K562 (cell line): ENCODE measurements at regions not wholly inside any gene's neighbourhood (a gene's known extent, or its start where the extent isn't known, plus 50 kb on each side); places are given as distances from the start of the nearest gene placed in this dataset.

ENCODE experiments used
- ATAC-seq: fragments of 200-7000 bp; cut with Tn5 transposase; 3 replicates; pipeline ENCODE4 v1.9.1; 2020; ENCODE audit warnings: moderate library complexity
- BruUV-seq: library from RNA; stranded (reverse); fragments of 400-500 nt; replicated peaks from 2 replicates; lab custom pipeline; 2021; lab: Mats Ljungman, UMichigan
- CTCF ChIA-PET: fragments of 300-600 bp; formaldehyde crosslinking; extraction: SDS; loops from one replicate; lab custom pipeline; 2021; ENCODE audit warnings: low intra/inter-chr PET ratio; lab: Yijun Ruan, JAX
- POLR2A ChIA-PET: fragments of 300-600, 350-650 bp; sonication (Branson Sonifier 250); formaldehyde crosslinking; extraction: SDS; loops from one replicate; lab custom pipeline; 2021; ENCODE audit warnings: antibody characterized with exemption, inconsistent platforms; lab: Yijun Ruan, JAX
- DNase-seq, 4 experiments: peaks; one replicate each; pipeline versions ENCODE4 v3.0.0 to v3.0.0-alpha.2; 2011 to 2018; ENCODE audit warnings: low spot score in 3 of 4, mixed read lengths in 3 of 4; ENCODE audit errors: extremely low read depth in 1 of 4
- FAIRE-seq: peaks from 2 replicates; lab custom pipeline; 2011; peaks lifted over from hg19 to GRCh38; lab: Jason Lieb, UNC
- H2AFZ ChIP-seq: 2 replicates; pipeline ENCODE4 v1.6.0; 2011; ENCODE audit warnings: low read depth, low read length, control low read depth, inconsistent platforms
- H3K27ac ChIP-seq: fragments of 200-600 bp; 3 replicates; pipeline ENCODE4 v1.8.0; 2011; ENCODE audit warnings: low read depth, mild to moderate bottlenecking, control low read depth, inconsistent platforms, low read length, moderate library complexity, mixed read lengths; ENCODE audit errors: extremely low read depth
- H3K27me3 ChIP-seq, 2 experiments: fragments of 300-600 bp in 1 of 2; 2 replicates in 1 of 2; 3 replicates in 1 of 2; pipeline versions ENCODE4 v1.6.0 to v1.8.0; 2011; ENCODE audit warnings: inconsistent platforms in 2 of 2, low read length in 2 of 2, mild to moderate bottlenecking in 1 of 2, mixed read lengths in 1 of 2, moderate library complexity in 1 of 2; ENCODE audit not compliant: control insufficient read depth in 2 of 2, insufficient read depth in 2 of 2
- H3K36me3 ChIP-seq: fragments of 300-600 bp; 3 replicates; pipeline ENCODE4 v1.8.0; 2011; ENCODE audit warnings: mild to moderate bottlenecking, low read length, inconsistent platforms; ENCODE audit not compliant: control insufficient read depth, insufficient read depth
- H3K4me1 ChIP-seq, 2 experiments: fragments of 200-600 bp in 1 of 2; replicated peaks in 1 of 2; 2 replicates in 1 of 2; 3 replicates in 1 of 2; pipeline versions ENCODE4 v1.5.1 to v1.8.0; 2011; ENCODE audit warnings: inconsistent platforms in 2 of 2, low read length in 2 of 2, mild to moderate bottlenecking in 1 of 2, mixed read lengths in 1 of 2, moderate library complexity in 1 of 2; ENCODE audit not compliant: control insufficient read depth in 2 of 2, insufficient read depth in 2 of 2
- H3K4me2 ChIP-seq: 2 replicates; pipeline ENCODE4 v1.6.1; 2011; ENCODE audit warnings: low read length, control low read depth, inconsistent platforms, mixed read lengths; ENCODE audit not compliant: insufficient read depth
- H3K4me3 ChIP-seq: fragments of 200-600 bp; sonication (generic), shearing (Covaris generic); 2 replicates; pipeline ENCODE4 v1.5.1; 2016; ENCODE audit warnings: control low read depth, inconsistent platforms
- H3K79me2 ChIP-seq: fragments of 200-600 bp; 3 replicates; pipeline ENCODE4 v1.8.0; 2011; ENCODE audit warnings: low read length, inconsistent platforms; ENCODE audit not compliant: control insufficient read depth, insufficient read depth
- H3K9ac ChIP-seq, 2 experiments: 2 replicates each; pipeline versions ENCODE4 v1.6.0 to v1.6.1; 2011; ENCODE audit warnings: low read depth in 2 of 2, low read length in 2 of 2, control low read depth in 1 of 2, inconsistent platforms in 1 of 2, mild to moderate bottlenecking in 1 of 2, mixed read lengths in 1 of 2; ENCODE audit not compliant: insufficient read depth in 1 of 2
- H3K9me1 ChIP-seq: one replicate; pipeline ENCODE4 v1.6.0; 2011; ENCODE audit warnings: inconsistent platforms, mild to moderate bottlenecking, low read length, moderate library complexity; ENCODE audit not compliant: control insufficient read depth, insufficient read depth
- H3K9me3 ChIP-seq: replicated peaks from 2 replicates; pipeline ENCODE4 v1.5.1; 2011; ENCODE audit warnings: low read depth, low read length, inconsistent platforms; ENCODE audit not compliant: control insufficient read depth, insufficient read depth
- H4K20me1 ChIP-seq: replicated peaks from 2 replicates; pipeline ENCODE4 v1.6.1; 2011; ENCODE audit warnings: low read length, inconsistent platforms, mixed read lengths; ENCODE audit not compliant: control insufficient read depth, insufficient read depth
- BRD9 ChIP-seq: fragments of 450-650 bp; IDR thresholded peaks from 2 replicates; pipeline ENCODE4 v1.6.1; 2018; ENCODE audit warnings: low read depth; ENCODE audit not compliant: partially characterized antibody
- CEBPB ChIP-seq: fragments of 450-650 bp; IDR thresholded peaks from 2 replicates; pipeline ENCODE4 v1.6.1; 2016; ENCODE audit warnings: missing genetic modification characterization, missing compliant biosample characterization
- CEBPG ChIP-seq, 3 experiments: fragments of 200-800 bp in 1 of 3; sonication (Bioruptor generic) in 1 of 3; sonication (generic) in 1 of 3; formaldehyde crosslinking in 1 of 3; IDR thresholded peaks in 2 of 3; conservative IDR thresholded peaks in 1 of 3; 2 replicates each; pipeline versions ENCODE4 v1.6.1 to v1.8.0; 2016 to 2022; ENCODE audit warnings: missing compliant biosample characterization in 2 of 3, missing genetic modification characterization in 2 of 3, mild to moderate bottlenecking in 1 of 3, missing genetic modification reagents in 1 of 3
- ETV6 ChIP-seq, 3 experiments: fragments of 150-350 bp in 1 of 3; sonication (generic) in 1 of 3; formaldehyde crosslinking in 1 of 3; IDR thresholded peaks; 2 replicates each; pipeline versions ENCODE4 v1.6.1 to v1.8.0; 2014 to 2022; ENCODE audit warnings: borderline replicate concordance in 2 of 3, low read depth in 2 of 3, antibody characterized with exemption in 1 of 3, low read length in 1 of 3, mild to moderate bottlenecking in 1 of 3, missing genetic modification reagents in 1 of 3
- FOXA3 ChIP-seq, 2 experiments: fragments of 450-650 bp in 1 of 2; sonication (generic) in 1 of 2; formaldehyde crosslinking; IDR thresholded peaks in 1 of 2; conservative IDR thresholded peaks in 1 of 2; 2 replicates each; pipeline versions ENCODE4 v1.4.0 to v1.8.0; 2020 to 2022; ENCODE audit warnings: mild to moderate bottlenecking in 2 of 2, missing genetic modification reagents in 1 of 2
- MEIS2 ChIP-seq: fragments of 450-650 bp; IDR thresholded peaks from 2 replicates; pipeline ENCODE4 v1.6.1; 2014; ENCODE audit warnings: mild to moderate bottlenecking; ENCODE audit not compliant: partially characterized antibody
- NR2C1 ChIP-seq, 2 experiments: fragments of 450-650 bp; IDR thresholded peaks; 2 replicates each; pipeline ENCODE4 v1.6.1; 2017; ENCODE audit warnings: mild to moderate bottlenecking in 2 of 2, antibody characterized with exemption in 1 of 2, inconsistent platforms in 1 of 2, missing compliant biosample characterization in 1 of 2, missing genetic modification characterization in 1 of 2
- WGBS: fragments of 100-300 bp; shearing (Covaris generic); methylation state at CpG from one replicate; pipeline ENCODE4 v1.1.6; 2016; ENCODE audit warnings: low coverage, mixed read lengths; ENCODE audit not compliant: insufficient coverage; ENCODE audit errors: missing lambda C conversion rate; 5-methylcytosine and 5-hydroxymethylcytosine counted together
- in situ Hi-C: fragments of 300-500 bp; cut with MboI; formaldehyde crosslinking; loops from 4 replicates; pipeline ENCODE4 v1.15.0; 2018; ENCODE audit warnings: inconsistent platforms, mixed read lengths
- intact Hi-C: fragments of 100-400 bp; cut with micrococcal nuclease; formaldehyde crosslinking; loops from 2 replicates; pipeline ENCODE4 v1.14.2; 2022
- TF ChIP-seq, protein P1 (sequence below): fragments of 250-450 bp; sonication (Bioruptor Pico); IDR thresholded peaks from 2 replicates; pipeline ENCODE4 v1.5.0; 2021
- TF ChIP-seq, protein P2 (sequence below): fragments of 450-650 bp; formaldehyde crosslinking; conservative IDR thresholded peaks from 2 replicates; pipeline ENCODE4 v1.4.0; 2022; ENCODE audit warnings: mild to moderate bottlenecking, missing genetic modification characterization
- TF ChIP-seq, protein P3 (sequence below): IDR thresholded peaks from 2 replicates; pipeline ENCODE4 v1.6.1; 2011; ENCODE audit warnings: borderline replicate concordance, low read depth, mild to moderate bottlenecking, moderate library complexity, low read length; ENCODE audit not compliant: insufficient read depth, poor library complexity, severe bottlenecking

DNA sequence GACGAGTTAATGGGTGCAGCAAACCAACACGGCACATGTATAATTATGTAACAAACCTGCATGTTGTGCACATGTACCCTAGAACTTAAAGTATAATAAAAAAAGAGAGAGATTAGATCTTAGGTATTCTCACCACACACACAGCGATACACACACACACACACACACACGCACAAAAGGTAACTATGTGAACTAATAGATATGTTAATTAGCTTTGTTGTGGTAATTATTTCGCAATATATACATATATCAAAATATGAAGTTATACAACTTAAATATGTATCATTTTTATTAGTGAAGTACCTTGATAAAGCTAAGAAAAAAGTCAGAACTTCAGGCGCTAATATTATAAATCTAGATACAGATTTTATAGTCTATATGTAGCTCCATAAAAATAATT is 849.2 kb downstream of the IPMK start:
- no peaks in the 10 kb centered on the region for H3K36me3 ChIP-seq
- in situ Hi-C loops (no loop called here), intact Hi-C loops (no loop called here)
- H3K9me1 ChIP-seq = no peaks in the 10 kb centered on the region
- no peak overlapping the region for H3K9ac ChIP-seq
- DNase-seq (no peak), ATAC-seq (no peak), FAIRE-seq (no peak)
- no peaks in the 10 kb centered on the region for H4K20me1 ChIP-seq
- no peak overlapping the region for H2AFZ ChIP-seq
- no peak overlapping the region for H3K27ac ChIP-seq
- no TSS peak for BruUV-seq
- TF ChIP-seq MEIS2 = no peak
- TF ChIP-seq NR2C1 (IDR thresholded peaks at IDR 0.05) = no peak
- TF ChIP-seq NR2C1 (tag; IDR thresholded peaks at IDR 0.05) = no peak
- TF ChIP-seq CEBPB (tag) = peak; percentile 62; the same call in 1 of the 2 replicates
- TF ChIP-seq CEBPG (CRISPR knock-in tag; IDR thresholded peaks at IDR 0.05) = no peak
- TF ChIP-seq CEBPG (tag; conservative IDR thresholded peaks at IDR 0.05 in 1 of 2, IDR thresholded peaks at IDR 0.05 in 1 of 2) = peak in 1 of 2 experiments; percentile 83; a peak in 2 of 4 replicates
- no peaks in the 10 kb centered on the region for H3K9me3 ChIP-seq
- no peak overlapping the region for H3K4me3 ChIP-seq
- H3K27me3 ChIP-seq = no peaks in the 10 kb centered on the region
- WGBS = 0% methylated on average over 6 of the region's 6 CpGs
- CTCF ChIA-PET = no interaction called here
- no peaks in the 10 kb centered on the region for H3K4me1 ChIP-seq
- no peak overlapping the region for H3K4me2 ChIP-seq
- POLR2A ChIA-PET = no interaction called here
- no peaks in the 10 kb centered on the region for H3K79me2 ChIP-seq

DNA sequence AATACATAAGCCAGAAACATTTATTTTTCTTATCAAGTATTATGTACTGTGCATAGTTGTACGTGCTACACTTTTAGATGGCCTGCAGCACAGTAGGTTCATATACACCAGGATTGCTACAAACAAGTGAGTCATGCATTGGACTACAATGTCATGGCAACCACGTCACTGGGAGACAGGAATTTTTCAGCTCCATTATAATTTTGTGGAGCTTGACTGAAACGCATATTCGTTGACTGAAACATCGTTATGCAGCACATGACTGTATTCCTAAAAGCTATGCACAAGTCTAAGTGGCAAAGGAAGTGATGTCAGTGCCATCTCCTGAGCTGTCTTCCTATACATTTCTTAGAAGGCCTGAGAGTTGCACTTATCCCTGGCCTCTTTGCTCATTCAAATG is 871.8 kb downstream of the IPMK start:
- no peak for FAIRE-seq
- TF ChIP-seq, protein P1, sequence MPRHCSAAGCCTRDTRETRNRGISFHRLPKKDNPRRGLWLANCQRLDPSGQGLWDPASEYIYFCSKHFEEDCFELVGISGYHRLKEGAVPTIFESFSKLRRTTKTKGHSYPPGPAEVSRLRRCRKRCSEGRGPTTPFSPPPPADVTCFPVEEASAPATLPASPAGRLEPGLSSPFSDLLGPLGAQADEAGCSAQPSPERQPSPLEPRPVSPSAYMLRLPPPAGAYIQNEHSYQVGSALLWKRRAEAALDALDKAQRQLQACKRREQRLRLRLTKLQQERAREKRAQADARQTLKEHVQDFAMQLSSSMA = no peak
- TF ChIP-seq BRD9 (no peak), FOXA3 (CRISPR knock-in tag; conservative IDR thresholded peaks at IDR 0.05 in 1 of 2, IDR thresholded peaks at IDR 0.05 in 1 of 2) (no peak), ETV6 (IDR thresholded peaks at IDR 0.05; ENCODE audit: borderline replicate concordance in 1 of 2, low read depth in 2 of 2, low read length in 1 of 2) (no peak), ETV6 (CRISPR knock-in tag; IDR thresholded peaks at IDR 0.05; ENCODE audit: borderline replicate concordance) (no peak)
- TF ChIP-seq, protein P2, sequence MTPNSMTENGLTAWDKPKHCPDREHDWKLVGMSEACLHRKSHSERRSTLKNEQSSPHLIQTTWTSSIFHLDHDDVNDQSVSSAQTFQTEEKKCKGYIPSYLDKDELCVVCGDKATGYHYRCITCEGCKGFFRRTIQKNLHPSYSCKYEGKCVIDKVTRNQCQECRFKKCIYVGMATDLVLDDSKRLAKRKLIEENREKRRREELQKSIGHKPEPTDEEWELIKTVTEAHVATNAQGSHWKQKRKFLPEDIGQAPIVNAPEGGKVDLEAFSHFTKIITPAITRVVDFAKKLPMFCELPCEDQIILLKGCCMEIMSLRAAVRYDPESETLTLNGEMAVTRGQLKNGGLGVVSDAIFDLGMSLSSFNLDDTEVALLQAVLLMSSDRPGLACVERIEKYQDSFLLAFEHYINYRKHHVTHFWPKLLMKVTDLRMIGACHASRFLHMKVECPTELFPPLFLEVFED = no peak
- TF ChIP-seq, protein P3, sequence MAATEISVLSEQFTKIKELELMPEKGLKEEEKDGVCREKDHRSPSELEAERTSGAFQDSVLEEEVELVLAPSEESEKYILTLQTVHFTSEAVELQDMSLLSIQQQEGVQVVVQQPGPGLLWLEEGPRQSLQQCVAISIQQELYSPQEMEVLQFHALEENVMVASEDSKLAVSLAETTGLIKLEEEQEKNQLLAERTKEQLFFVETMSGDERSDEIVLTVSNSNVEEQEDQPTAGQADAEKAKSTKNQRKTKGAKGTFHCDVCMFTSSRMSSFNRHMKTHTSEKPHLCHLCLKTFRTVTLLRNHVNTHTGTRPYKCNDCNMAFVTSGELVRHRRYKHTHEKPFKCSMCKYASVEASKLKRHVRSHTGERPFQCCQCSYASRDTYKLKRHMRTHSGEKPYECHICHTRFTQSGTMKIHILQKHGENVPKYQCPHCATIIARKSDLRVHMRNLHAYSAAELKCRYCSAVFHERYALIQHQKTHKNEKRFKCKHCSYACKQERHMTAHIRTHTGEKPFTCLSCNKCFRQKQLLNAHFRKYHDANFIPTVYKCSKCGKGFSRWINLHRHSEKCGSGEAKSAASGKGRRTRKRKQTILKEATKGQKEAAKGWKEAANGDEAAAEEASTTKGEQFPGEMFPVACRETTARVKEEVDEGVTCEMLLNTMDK = no peak

More for the DNA sequence above, 871.8 kb downstream of the IPMK start:
- H3K9ac ChIP-seq = no peak overlapping the region
- ChIA-PET POLR2A (no interaction called here), CTCF (no interaction called here)
- H3K4me3 ChIP-seq = no peak overlapping the region
- no peak for ATAC-seq
- no peaks in the 10 kb centered on the region for H3K4me1 ChIP-seq
- no peak for DNase-seq
- H3K27ac ChIP-seq = no peak overlapping the region
- intact Hi-C loops = no loop called here
- no peaks in the 10 kb centered on the region for H3K36me3 ChIP-seq
- H3K4me2 ChIP-seq = no peak overlapping the region
- BruUV-seq = no TSS peak
- in situ Hi-C loops = no loop called here
- H3K79me2 ChIP-seq = no peaks in the 10 kb centered on the region
- H3K27me3 ChIP-seq = no peaks in the 10 kb centered on the region
- no peaks in the 10 kb centered on the region for H3K9me1 ChIP-seq
- under 1% methylated on average over 5 of the region's 5 CpGs for WGBS
- no peaks in the 10 kb centered on the region for H4K20me1 ChIP-seq
- H2AFZ ChIP-seq = no peak overlapping the region
- no peaks in the 10 kb centered on the region for H3K9me3 ChIP-seq
